Inflammatory macrophage (primary cell): ENCODE measurements at regions not wholly inside any gene's neighbourhood (a gene's known extent, or its start where the extent isn't known, plus 50 kb on each side); places are given as distances from the start of the nearest gene placed in this dataset.

Source experiments
- DNase-seq, 2 donors: peaks; one replicate each; pipeline ENCODE4 v3.0.0-alpha.2; 2020 to 2022

DNA sequence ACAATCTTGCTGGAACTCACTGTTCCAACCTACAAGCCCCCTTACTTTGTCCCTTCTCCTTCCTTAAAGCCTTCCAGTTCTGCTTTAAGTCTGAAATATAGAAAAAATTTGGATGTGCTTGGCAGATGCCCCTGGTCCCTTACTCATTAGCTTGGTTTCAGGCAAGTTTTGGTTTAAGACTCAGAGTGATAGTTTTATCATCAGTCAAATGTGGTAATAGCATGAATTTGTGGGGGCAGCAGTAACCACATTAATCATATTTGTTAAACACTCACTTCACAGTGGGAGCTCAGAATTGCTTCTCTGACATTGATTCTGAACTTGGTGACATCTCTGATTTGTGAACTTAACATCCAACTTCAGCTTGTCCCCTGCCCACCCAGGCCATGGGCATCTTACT lies 58.3 kb upstream of the ALDH1A3 start:
- no peak for DNase-seq

DNA sequence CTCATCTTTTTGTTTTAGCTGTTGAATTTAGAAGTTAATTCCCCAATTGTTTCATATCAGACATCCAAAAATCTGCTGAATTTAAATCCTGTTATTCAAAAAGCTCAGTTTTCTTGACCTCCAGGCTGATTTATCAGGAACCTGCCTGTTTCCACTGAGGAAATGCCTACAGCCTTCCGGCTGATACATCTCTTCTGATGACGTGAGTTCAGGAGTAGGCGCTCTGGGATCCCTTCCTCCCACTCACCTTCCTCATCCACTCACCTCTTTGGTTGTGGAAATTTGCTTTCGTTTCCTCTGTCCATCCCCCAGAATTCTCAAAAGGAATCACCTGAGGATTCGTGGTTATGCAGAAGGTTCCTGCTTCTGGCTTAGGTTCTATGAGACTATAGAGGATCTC lies 55.4 kb upstream of the ALDH1A3 start:
- DNase-seq, result no peak

DNA sequence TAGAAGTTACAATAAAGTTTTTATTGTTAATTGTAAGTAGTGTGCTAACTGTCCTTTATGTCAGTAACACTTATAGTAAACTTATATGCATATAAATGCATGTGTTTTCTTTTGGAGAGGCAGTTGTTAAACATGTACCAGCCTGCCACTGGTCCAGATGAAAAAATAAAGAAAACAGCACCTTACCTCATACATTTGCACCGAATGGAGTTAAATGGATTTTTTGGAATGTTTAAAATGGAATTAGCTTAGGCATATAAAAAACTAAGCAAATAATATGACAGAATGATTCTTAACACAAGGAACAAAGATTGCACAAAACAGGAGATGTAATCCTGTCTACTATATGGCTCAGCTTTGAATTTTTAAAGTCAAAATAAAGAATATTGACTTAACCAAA lies 50.2 kb upstream of the ALDH1A3 start:
- DNase-seq, result no peak
